HG02759 (cell line): ENCODE measurements at regions not wholly inside any gene's neighbourhood (a gene's known extent, or its start where the extent isn't known, plus 50 kb on each side); places are given as distances from the start of the nearest gene placed in this dataset.
"Not testable (repeated sequence)": the region's sequence is repeated elsewhere in the genome, so short reads cannot be mapped to it uniquely, and the experiment has no call there.

ENCODE experiments used
- ATAC-seq: cut with Tn5 transposase; IDR thresholded peaks from one replicate; pipeline ENCODE4 v1.9.1; 2021; ENCODE audit warnings: mild to moderate bottlenecking, moderate library complexity; ENCODE audit not compliant: unreplicated experiment

DNA sequence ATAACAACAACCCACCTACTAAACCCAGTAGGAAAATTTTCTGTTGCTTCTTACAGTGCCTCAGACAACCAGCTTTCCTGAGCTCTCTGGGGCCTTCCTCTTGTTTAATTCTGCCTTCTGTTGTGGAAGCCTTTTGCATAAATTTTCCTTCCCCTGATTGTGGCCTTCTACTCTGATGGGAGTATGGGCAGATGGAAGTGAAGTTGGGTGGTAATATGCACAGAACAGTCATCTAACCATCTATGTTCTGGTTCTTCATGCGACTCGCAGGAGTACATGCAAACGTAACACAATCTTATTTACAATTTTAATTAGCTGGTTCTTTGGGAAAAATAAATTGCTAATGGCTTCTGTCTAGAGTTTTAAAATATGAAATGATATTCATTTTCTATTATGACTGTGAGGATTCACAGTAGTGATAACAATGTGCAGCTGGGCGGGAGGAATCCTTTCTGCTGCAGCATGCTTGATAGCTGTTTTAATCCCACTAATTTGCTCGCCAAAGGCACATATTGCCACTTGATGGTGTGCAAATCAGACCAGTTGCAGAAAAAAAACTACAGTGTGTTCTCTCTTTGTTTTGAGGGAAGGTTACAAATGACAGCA lies 311.5 kb upstream of the ROPN1 start:
- ATAC-seq: no peak

DNA sequence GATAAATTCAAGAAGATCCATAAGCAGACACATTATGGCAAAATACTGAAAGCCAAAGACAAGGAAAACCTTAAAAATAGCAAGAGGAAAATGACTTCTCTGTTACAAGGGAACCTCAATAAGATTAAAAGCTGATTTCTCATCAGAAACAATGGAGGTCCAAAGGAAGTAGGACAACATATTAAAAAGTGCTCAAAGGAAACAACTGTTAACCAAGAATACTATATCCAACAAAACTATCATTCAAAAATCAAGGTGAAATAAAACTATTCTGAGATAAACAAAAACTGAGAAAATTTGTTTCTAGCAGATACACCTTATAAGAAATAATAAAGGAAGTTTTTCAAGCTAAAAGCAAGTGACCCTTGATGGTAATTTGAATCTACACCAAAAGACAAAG lies 314.7 kb upstream of the ROPN1 start:
- no peak for ATAC-seq

DNA sequence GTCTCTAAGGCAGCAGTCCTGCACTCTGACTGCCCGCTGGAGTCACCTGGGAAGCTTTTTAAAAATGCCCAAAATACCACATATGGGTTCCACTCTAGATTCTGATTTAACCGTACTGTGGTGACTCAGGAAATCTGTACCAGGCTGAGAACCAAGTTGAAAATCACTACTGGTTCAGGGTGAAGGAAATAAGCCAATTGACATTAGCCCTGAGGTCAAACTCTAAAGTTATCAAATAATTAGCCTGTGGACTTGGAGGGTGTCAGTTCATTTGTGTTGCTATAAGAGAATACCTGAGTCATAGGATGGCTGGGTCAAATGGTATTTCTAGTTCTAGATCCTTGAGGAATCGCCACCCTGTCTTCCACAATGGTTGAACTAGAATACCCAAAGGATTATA lies 321.7 kb upstream of the ROPN1 start:
- no peak for ATAC-seq

DNA sequence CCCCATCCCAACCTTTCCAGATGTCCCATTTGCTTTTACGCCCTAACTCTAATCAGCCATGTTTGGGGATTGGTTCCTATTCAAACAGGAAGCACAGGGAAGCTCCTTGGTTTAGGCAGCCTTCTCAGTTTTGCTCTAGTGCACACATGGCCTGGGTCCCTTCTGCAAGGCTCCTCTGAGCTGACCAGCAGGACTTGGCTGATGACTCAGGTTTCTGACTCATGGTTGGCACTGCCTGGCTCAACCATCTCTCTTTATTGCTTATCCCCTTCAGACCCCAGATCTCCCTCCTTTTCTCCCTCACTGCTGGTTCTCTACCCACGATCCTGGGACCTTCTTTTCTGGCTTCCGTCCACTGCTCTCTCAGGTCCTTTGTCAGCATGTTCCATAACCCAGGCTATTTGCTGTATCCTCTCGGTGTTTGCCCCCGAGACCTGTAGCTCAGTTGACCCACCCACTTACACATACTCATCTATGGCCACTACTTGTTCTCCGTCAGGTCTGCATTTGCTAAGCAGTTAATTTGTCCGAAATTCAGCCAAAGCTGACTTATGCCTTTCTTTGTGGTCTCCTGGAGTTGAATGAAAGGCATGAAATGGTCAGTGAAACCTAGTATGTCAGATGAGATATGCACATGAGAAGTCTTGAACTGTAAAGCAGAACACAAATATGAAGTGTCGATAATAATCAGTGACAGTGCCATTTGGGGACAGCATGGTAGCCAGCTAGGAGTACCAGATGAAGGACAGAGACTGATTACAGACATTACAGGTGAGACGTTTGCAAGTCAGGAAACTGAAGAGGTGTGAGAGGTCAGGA lies 323.5 kb upstream of the ROPN1 start:
- no peak for ATAC-seq

DNA sequence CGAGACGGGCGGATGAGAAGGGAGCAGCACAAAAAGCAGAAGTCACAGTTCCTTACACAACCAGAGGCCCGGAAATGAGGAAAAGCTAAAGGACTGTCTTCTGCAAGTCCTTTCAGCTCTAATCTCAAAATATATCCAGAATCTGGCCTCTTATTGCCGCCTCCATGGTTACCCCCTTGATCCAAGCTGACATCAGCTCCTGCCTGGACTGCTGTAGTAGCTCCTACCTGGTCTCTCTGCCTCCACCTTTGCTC lies 324.0 kb upstream of the ROPN1 start:
- no peak for ATAC-seq

DNA sequence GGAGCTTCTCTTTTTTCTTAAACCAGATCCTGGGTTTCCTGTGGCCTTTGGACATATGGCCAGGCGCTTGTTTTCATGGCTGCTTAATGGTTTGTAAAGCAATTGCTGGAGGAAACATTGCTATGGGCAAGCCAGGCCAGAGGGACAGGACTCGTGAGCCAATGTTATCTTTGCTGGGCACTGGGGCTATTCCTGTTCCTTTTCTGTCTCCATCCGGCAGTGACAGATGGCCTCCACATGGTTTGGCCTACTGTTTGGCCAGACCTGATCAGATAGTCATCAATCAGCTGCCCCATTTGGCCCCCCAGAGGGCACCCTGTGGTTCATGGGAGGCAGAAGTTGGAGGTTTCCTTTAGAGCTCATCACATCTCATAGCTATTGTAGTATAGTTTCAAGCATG lies 326.1 kb upstream of the ROPN1 start:
- no peak for ATAC-seq

DNA sequence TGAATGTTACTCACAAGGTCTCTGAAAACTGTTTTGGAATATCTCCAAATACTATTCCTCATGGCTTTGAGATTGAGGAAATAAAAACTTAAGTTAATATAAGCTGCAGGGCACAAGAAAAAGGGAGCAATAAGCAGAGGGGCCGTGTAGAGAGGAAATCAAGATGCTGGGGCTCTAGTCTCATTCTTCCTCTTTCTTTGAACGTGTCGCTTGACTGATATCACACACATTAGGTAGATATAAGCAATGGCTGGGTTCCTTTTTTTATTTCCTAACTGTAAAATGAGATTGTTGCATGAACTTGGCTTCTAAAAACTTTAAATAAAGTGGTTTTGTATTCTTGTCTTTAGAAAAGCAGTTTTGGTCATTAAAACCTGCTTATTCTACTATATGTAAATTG lies 326.7 kb upstream of the ROPN1 start:
- ATAC-seq: no peak

DNA sequence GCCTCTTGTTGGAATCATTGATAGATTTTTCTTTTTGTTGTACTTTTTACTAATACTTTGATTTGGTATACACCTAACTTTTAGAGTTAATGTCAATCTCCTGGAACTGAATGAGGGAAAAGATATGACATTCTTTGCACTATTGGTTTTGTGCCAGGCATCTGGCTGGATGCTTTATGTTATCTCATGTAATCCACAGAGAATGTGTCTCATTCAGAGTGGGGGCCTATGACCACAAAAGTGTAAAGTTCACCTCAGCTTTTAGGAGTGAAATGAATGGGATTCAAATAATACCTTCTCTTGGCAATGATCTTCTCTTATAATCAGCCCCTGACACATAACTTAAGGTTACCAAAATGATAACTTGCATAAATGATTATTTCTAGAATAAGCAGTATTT lies 329.1 kb upstream of the ROPN1 start:
- no peak for ATAC-seq

DNA sequence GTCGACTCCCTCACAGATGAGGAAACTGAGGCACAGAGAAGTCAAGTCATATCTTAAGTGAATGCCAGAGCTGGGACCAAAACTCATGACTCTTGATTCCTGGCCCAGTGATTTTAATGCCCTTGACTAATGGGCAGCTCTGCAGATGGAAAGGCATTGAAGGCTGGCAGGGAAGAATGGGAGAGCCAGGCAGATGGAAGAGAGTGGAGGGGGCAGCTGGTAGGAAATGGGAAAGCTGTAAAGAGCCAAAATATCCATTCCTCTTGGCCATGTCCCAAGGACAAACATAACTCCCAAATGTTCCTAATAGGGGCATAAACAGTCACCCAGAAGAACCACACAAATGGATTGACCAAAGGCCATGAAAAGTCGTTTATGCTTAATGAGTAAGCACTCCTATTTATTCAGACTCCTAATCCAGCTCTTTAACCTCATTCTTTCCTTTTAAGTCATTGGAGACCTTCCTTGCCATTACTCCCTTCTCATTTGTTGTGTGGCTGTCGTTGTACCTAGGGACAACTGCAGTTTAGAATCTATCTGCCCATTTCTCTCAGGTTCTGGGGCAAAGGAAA lies 330.5 kb upstream of the ROPN1 start:
- no peak for ATAC-seq

DNA sequence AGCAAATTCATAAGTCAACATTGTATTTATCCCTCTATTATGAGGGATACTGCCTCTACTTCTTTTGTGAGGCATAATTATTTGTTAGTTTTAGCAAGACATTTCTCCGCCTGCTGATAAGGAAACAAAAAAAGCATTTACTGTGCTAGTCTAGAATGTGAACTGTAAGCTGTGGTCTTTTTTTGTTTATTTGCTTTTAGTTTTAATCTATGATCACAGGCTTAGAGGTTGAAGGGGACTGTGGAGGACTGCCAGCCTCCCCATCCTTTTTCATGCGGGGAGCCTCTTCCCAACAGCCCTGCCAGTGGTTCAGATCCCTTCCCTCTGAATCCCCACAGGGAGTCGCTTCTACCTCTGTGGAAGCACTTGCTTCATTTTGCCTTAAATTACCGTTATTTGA lies 331.0 kb upstream of the ROPN1 start:
- ATAC-seq: no peak

DNA sequence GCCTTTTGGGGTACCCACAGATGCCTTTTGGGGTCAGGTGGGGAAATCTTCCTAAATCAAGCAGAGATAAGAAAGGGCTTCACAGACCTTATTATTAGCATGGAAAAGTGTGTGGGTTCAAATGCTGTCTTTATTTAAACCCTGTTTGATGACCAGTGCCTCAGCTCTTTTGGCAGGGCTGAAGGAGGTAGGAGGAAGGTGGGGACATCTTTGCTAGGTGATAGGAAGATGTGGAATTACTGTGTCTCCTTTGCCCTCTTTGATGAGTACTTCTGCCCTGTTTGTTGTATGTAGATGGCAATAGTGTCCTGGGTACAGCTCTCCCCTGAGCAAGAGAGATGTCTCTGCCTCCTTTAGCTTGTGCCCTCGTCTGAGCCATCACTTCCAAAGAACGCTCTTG lies 333.3 kb upstream of the ROPN1 start:
- ATAC-seq: no peak

DNA sequence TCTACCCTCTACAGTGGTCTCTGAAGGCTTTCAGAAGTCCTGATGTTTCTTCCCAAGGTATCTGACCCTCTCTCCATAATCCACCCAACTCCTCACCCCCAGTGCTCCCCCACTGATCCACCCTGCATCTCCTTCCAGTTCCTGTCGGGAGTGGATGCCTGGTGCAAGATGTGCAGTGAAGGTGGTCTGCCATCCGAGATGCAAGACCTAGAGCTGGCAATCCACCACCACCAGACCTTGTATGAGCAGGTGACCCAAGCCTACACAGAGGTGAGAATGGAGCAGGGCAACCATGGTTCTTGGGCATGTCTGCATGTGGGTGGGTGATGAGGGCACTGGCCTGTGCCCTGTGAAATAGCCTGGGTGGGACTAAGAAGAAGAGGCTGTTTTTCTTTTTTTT lies 337.8 kb upstream of the ROPN1 start:
- ATAC-seq: no peak

DNA sequence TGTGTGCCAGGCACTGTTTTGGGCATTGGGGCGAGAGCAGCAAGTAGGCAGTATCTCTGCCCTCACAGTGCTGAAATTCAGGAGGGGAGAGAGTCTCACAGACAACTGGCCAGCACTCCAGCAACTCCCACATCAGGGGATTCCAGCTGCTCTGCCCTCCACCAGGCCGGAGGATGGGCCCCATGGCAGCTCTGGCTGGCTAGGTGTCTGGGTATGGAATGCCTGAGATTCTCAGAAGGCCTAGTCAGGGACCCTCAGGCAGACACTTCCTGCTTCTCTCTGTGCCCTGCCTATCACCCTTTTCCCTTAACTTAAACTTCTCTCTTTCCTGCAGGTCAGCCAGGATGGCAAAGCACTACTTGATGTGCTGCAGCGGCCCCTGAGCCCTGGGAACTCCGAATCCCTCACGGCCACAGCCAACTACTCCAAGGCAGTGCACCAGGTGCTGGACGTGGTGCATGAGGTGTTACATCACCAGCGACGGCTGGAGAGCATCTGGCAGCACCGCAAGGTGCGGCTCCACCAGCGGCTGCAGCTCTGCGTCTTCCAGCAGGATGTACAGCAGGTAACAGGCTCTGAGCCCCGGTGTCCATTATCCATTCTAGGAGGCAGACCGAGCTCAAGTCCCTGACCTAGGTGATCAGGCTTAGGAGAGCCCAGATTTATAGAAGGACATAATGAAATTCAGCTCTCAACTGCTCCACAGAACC lies 342.2 kb upstream of the ROPN1 start:
- no peak for ATAC-seq

DNA sequence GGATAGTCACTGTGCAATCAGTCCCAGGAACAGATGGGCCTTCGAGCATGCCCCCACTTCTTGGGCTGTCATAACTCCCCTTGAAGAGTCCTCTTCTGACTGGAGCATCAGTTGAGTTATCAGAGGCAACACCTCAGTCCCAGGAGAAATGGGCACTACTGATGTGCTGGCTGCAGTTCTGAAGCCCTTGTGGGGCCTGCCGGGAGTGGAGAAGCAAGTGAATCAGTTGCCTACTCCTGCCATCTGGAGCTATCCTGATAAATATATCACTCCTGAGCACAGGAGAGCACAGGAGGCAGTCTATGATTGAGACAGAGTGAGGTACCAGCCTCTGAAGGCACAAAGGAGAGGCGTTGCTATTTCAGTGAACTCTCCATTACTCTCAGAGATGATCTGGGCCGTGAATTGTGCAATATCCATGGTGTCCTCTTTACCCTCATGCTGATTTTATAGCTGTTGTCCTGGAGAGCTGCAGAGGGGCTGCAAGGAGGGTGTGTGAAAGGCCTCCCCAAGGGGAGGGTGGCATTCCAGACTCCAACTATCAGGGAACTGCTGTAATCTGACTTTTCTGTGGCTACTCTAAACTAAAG lies 344.2 kb upstream of the ROPN1 start:
- ATAC-seq: no peak

DNA sequence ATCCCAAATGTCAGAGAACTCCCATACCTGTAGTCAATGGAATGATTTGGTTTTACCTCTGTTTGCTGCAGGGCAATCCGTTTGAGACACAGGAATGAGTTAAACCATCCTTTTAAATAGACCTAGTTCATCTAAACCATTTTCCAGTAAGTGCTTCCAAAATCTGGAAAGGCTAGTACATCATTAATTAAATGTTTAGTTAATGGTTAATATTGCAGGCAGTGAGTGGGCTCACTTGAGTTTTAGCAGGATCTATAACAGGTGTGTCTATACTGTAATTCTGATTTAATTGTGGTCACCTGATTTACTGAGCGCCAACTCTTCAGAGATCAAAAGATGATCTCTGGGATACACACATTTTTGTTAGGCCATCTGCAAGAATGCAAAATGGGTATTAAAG lies 353.9 kb upstream of the ROPN1 start:
- ATAC-seq: no peak

DNA sequence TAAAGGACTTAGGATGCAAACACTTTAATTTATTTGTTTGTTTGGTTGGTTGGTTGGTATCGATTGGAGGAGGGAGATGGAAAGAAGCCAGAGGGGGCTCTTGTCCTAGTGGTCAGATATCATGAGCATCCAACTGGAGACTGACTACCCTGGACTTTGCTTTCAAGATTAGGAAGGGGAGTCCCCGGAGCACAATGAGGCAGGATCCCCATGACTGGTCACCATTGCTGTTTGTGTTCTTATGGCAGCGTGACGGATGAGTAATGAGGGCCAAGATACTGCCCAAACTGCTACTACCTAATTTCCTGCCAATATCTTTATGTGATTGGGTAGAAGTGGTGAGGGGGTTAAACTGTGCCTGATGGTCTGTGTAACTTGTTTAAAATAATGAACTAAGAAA lies 354.6 kb upstream of the ROPN1 start:
- ATAC-seq: no peak

DNA sequence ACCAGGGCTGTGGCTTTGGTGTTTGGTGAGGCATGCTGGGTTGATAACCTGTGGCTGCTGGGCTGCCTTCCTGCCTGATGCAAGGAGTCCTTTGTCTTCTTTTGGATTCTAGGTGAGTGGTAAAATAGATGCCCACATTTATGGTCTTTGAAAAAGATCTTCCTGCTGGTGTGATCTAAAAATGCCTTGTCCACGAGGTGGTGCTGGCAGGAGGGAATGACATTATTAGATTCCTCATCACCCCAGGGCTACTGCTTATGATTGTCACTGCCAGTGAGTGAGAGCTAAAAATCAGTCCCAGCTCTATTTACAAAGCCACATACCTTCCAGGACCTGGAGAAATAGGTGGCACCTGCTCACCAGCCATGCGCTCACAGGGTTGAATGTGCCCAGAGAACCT lies 355.5 kb upstream of the ROPN1 start:
- no peak for ATAC-seq

DNA sequence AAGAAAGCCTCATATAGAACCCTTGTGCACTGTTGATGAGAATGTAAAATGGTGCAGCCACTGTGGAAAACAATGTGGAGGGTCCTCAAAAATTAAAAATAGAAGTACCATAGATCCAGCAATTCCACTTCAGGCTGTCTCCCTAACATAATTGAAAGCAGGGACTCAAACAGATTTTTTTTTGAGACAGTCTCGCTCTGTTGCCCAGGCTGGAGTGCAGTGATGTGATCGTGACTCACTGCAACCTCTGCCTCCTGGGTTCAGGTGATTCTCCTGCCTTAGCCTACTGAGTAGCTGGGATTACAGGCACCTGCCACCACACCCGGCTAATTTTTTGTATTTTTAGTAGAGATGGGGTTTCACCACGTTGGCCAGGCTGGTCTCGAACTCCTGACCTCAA lies 356.6 kb upstream of the ROPN1 start:
- ATAC-seq: not testable (repeated sequence)

DNA sequence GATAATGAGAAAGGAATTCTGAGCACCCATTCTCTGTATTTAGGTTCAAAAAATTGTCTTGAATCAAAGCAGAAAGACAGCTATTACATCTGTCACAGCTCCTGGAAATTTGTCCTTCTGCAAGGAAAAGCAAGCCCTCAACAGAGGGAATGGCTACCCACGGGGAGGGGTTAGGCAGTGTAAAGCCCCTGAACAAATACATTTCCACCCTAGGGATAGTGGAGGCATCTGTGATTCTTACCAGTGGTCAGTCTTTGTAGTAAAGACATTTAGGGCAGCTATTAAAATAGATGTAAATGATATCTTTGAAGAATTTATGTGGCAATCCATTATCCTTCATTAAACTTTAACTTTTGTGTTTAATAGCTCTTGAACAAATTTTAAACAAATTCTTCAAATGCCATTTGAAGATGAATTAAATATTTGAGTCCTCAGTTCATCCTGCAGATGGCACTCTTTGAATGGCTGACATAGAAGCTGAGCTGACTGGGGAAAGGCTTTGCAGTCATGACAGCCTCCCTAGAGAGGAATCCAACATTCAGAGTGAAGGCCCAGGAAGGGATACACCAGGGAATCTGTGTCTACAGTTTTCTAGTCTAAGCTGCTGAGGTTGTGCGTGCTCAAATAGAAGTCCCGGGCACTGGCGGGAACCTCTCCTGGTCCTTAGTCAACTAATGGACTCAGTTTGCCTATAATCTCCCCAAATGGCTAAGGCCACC lies 359.7 kb upstream of the ROPN1 start:
- ATAC-seq: no peak

DNA sequence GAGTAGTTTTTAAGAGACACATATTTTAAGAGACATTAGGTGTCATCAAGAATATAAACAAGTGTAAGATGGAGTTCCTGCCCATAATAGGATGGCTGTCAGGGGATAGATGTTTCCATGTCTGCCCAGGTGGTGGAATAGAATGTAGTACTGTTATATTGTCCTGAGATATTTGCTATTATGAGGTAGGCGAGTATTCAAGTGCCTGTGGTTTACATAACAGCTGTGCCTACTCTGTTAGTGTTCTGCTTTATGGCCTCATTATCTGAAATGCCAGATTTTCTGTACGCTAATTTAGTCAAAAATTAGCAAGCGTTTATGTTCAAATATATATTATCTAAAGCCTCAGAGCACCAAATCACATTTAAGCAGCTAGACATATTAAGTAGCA lies 360.2 kb upstream of the ROPN1 start:
- ATAC-seq: no peak

DNA sequence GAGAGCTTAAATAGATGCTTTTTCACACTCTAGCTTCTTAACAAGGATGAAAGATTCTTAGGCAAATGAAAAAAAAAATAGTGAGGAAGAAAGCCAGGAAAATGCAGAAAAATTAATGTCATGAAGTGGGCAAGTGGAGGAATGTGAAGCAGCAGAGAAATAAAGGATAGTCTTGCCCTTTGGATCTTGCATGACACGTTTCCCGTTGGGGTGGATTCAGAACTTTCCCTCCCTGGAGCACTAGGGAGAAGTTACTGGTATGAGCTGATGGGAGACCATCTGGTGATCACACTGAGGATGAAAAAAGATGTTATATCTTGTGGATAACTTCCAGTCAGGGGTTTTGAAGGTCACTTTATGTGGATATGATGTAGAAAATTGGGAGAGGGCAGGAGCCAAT lies 361.8 kb upstream of the ROPN1 start:
- no peak for ATAC-seq
